Caco-2 (cell line): ENCODE measurements at regions not wholly inside any gene's neighbourhood (a gene's known extent, or its start where the extent isn't known, plus 50 kb on each side); places are given as distances from the start of the nearest gene placed in this dataset.

Experiments
- BruUV-seq: library from RNA; stranded (reverse); fragments of 400-500 nt; replicated peaks from 2 replicates; lab custom pipeline; 2021; lab: Mats Ljungman, UMichigan
- CTCF ChIA-PET: fragments of 300-600 bp; sonication (Branson Sonifier 250); formaldehyde crosslinking; loops from one replicate; lab custom pipeline; 2022; ENCODE audit warnings: antibody characterized with exemption; lab: Charles Lee
- POLR2A ChIA-PET: fragments of 300-600 bp; sonication (Branson Sonifier 250); formaldehyde crosslinking; loops from one replicate; lab custom pipeline; 2022; ENCODE audit warnings: antibody characterized with exemption; lab: Charles Lee
- DNase-seq, 2 experiments: peaks; one replicate each; pipeline versions ENCODE4 v3.0.0 to v3.0.0-alpha.2; 2020 to 2022
- H3K27me3 ChIP-seq: replicated peaks from 2 replicates; pipeline ENCODE4 v1.6.0; 2011; ENCODE audit warnings: low read length; ENCODE audit not compliant: control insufficient read depth, insufficient read depth
- H3K36me3 ChIP-seq: 2 replicates; pipeline ENCODE4 v1.5.1; 2011; ENCODE audit warnings: low read length; ENCODE audit not compliant: control insufficient read depth, insufficient read depth
- H3K4me1 ChIP-seq: fragments of 250-450 bp; sonication (Bioruptor Pico); 2 replicates; pipeline ENCODE4 v1.5.1; 2020; ENCODE audit warnings: mild to moderate bottlenecking
- H3K4me3 ChIP-seq: 2 replicates; pipeline ENCODE4 v1.5.1; 2011; ENCODE audit warnings: low read depth, mild to moderate bottlenecking, control low read depth, low read length
- H3K9me3 ChIP-seq: fragments of 250-450 bp; sonication (Bioruptor Pico); 2 replicates; pipeline ENCODE4 v1.5.1; 2020; ENCODE audit warnings: mild to moderate bottlenecking, moderate library complexity
- H3K27ac Mint-ChIP-seq: one replicate; pipeline ENCODE4 v1.8.0; 2022; ENCODE audit warnings: mixed read lengths; ENCODE audit not compliant: unreplicated experiment
- H3K27me3 Mint-ChIP-seq: one replicate; pipeline ENCODE4 v1.8.0; 2022; ENCODE audit warnings: mixed read lengths; ENCODE audit not compliant: insufficient read depth, unreplicated experiment
- H3K36me3 Mint-ChIP-seq: one replicate; pipeline ENCODE4 v1.8.0; 2022; ENCODE audit warnings: mild to moderate bottlenecking, mixed read lengths; ENCODE audit not compliant: insufficient read depth, unreplicated experiment
- H3K4me1 Mint-ChIP-seq: one replicate; pipeline ENCODE4 v1.8.0; 2022; ENCODE audit warnings: low read depth, mixed read lengths; ENCODE audit not compliant: unreplicated experiment
- H3K4me3 Mint-ChIP-seq: one replicate; pipeline ENCODE4 v1.8.0; 2022; ENCODE audit warnings: mild to moderate bottlenecking, moderate library complexity, mixed read lengths; ENCODE audit not compliant: unreplicated experiment
- H3K9me3 Mint-ChIP-seq: one replicate; pipeline ENCODE4 v1.8.0; 2022; ENCODE audit warnings: mixed read lengths; ENCODE audit not compliant: unreplicated experiment
- intact Hi-C: fragments of 100-400 bp; cut with micrococcal nuclease; formaldehyde crosslinking; loops from one replicate; pipeline ENCODE4 v1.10.0; 2022; ENCODE audit not compliant: unreplicated experiment
- TF ChIP-seq, protein P1 (sequence below), 2 experiments: fragments of 200-600 bp in 1 of 2; IDR thresholded peaks; 1 replicate in 1 of 2; 2 replicates in 1 of 2; pipeline versions ENCODE4 v1.5.1 to v1.8.0; 2011 to 2022; ENCODE audit warnings: antibody characterized with exemption in 1 of 2, control low read depth in 1 of 2, inconsistent platforms in 1 of 2, low read depth in 1 of 2, low read length in 1 of 2, mild to moderate bottlenecking in 1 of 2, moderate library complexity in 1 of 2; ENCODE audit not compliant: insufficient read depth in 1 of 2, severe bottlenecking in 1 of 2, unreplicated experiment in 1 of 2

DNA sequence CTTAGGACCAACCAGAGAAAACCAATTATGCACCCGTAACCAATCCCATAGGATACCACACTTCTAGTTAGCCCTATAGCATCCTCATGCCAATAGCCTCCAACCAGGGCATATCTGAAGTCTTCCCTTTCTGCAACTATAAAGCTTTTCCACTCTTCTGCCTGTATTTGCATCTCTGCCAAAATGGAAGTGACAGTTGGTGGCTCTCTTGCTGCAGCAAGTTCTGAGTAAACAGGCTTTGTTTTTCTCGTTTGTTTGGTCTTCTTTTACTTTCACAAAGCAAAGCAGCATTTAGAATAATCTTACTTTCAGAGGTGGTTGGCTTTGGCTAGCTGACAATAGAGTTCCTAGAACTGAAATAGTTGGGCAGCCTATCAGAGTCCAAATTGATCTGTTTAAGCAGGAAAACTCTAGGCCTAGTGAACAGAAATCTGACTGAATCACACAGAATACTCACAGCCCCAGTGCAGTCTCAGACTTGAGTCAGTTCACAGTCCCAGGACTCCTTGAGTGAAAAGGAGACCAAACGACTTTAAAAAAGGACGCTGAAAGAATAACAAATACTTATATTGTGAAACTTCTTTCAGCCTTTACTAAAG, 1029.7 kb upstream of the LRFN5 start:
- TF ChIP-seq, protein P1, sequence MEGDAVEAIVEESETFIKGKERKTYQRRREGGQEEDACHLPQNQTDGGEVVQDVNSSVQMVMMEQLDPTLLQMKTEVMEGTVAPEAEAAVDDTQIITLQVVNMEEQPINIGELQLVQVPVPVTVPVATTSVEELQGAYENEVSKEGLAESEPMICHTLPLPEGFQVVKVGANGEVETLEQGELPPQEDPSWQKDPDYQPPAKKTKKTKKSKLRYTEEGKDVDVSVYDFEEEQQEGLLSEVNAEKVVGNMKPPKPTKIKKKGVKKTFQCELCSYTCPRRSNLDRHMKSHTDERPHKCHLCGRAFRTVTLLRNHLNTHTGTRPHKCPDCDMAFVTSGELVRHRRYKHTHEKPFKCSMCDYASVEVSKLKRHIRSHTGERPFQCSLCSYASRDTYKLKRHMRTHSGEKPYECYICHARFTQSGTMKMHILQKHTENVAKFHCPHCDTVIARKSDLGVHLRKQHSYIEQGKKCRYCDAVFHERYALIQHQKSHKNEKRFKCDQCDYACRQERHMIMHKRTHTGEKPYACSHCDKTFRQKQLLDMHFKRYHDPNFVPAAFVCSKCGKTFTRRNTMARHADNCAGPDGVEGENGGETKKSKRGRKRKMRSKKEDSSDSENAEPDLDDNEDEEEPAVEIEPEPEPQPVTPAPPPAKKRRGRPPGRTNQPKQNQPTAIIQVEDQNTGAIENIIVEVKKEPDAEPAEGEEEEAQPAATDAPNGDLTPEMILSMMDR (IDR thresholded peaks at IDR 0.05; ENCODE audit: insufficient read depth in 1 of 2, low read depth in 1 of 2, low read length in 1 of 2, severe bottlenecking in 1 of 2, unreplicated experiment in 1 of 2): no peak
- no peak overlapping the region for H3K27ac Mint-ChIP-seq
- H3K36me3 ChIP-seq: no peaks in the 10 kb centered on the region
- H3K4me1 Mint-ChIP-seq: no peaks in the 10 kb centered on the region
- H3K4me3 Mint-ChIP-seq: no peak overlapping the region
- H3K27me3 Mint-ChIP-seq: no peaks in the 10 kb centered on the region
- no TSS peak for BruUV-seq
- POLR2A ChIA-PET: no interaction called here
- CTCF ChIA-PET: no interaction called here
- H3K4me3 ChIP-seq: no peak overlapping the region
- no peaks in the 10 kb centered on the region for H3K27me3 ChIP-seq
- H3K9me3 Mint-ChIP-seq: peaks cover 9% of the 10 kb centered on the region
- H3K4me1 ChIP-seq: no peaks in the 10 kb centered on the region
- intact Hi-C loops: no loop called here
- no peak for DNase-seq
- H3K9me3 ChIP-seq: no peaks in the 10 kb centered on the region
- H3K36me3 Mint-ChIP-seq: no peaks in the 10 kb centered on the region

DNA sequence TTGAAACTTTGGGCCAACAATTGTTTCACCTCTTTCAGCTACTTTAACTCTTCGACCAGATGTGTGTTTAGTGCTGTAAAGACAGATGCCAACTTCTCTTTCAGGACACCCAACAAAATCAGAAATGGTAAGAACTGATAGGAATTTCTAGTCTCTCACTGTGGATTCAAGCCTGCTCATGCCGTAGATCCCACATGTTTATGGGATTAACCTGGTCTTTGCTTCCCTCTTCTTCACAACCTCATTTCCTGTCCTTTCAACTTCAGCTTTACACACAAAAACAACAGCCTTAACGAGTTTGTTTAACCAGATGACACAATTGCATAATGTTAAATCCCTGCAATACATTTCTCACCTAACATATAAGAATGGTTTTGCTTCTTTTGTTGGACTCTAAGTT, 1031.9 kb upstream of the LRFN5 start:
- DNase-seq: no peak
- H3K4me3 ChIP-seq: no peak overlapping the region
- Mint-ChIP-seq H3K27me3 (no peaks in the 10 kb centered on the region), H3K4me3 (no peak overlapping the region), H3K9me3 (peaks cover 9% of the 10 kb centered on the region), H3K27ac (no peak overlapping the region), H3K36me3 (no peaks in the 10 kb centered on the region), H3K4me1 (no peaks in the 10 kb centered on the region)
- no peaks in the 10 kb centered on the region for H3K36me3 ChIP-seq
- POLR2A ChIA-PET: no interaction called here
- intact Hi-C loops: no loop called here
- no TSS peak for BruUV-seq
- CTCF ChIA-PET: no interaction called here
- H3K4me1 ChIP-seq: no peaks in the 10 kb centered on the region
- TF ChIP-seq, protein P1 (IDR thresholded peaks at IDR 0.05; ENCODE audit: insufficient read depth in 1 of 2, low read depth in 1 of 2, low read length in 1 of 2, severe bottlenecking in 1 of 2, unreplicated experiment in 1 of 2): no peak
- no peaks in the 10 kb centered on the region for H3K9me3 ChIP-seq
- no peaks in the 10 kb centered on the region for H3K27me3 ChIP-seq

DNA sequence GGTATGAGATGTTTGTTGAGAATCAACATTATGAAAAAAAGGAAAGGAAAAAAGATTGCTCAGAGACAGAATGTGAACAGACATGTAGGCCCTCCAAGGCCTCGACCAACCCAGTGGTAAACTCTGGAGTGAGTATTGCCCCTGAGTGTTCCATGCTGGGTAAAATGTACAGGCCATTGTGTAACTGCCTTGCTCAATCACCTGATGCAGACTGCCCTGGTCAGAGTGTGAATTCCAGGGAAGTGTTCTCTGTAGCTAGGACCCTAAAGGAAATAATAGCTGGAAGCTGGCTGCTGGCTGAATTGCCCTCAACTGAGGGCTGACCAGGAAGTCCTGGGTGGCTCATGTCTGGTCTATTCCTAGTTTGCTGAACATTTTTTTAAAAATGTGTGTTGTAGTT, 1081.4 kb upstream of the LRFN5 start:
- no TSS peak for BruUV-seq
- Histone ChIP-seq H3K36me3 (no peaks in the 10 kb centered on the region), H3K4me3 (no peak overlapping the region), H3K27me3 (no peaks in the 10 kb centered on the region), H3K9me3 (no peaks in the 10 kb centered on the region), H3K4me1 (no peaks in the 10 kb centered on the region)
- intact Hi-C loops: no loop called here
- Mint-ChIP-seq H3K9me3 (no peaks in the 10 kb centered on the region), H3K36me3 (no peaks in the 10 kb centered on the region), H3K4me3 (no peak overlapping the region), H3K4me1 (no peaks in the 10 kb centered on the region), H3K27me3 (no peaks in the 10 kb centered on the region), H3K27ac (no peak overlapping the region)
- no peak for DNase-seq
- TF ChIP-seq, protein P1 (IDR thresholded peaks at IDR 0.05; ENCODE audit: insufficient read depth in 1 of 2, low read depth in 1 of 2, low read length in 1 of 2, severe bottlenecking in 1 of 2, unreplicated experiment in 1 of 2): no peak
- ChIA-PET POLR2A (no interaction called here), CTCF (no interaction called here)
